HG02981 (cell line): ENCODE measurements at regions not wholly inside any gene's neighbourhood (a gene's known extent, or its start where the extent isn't known, plus 50 kb on each side); places are given as distances from the start of the nearest gene placed in this dataset.

Experiments
- ATAC-seq: cut with Tn5 transposase; IDR thresholded peaks from one replicate; pipeline ENCODE4 v1.9.1; 2021; ENCODE audit warnings: mild to moderate bottlenecking, moderate library complexity; ENCODE audit not compliant: unreplicated experiment

GRCh38 chr2:52961403-52961802 lies 806.2 kb upstream of the CHAC2 start:
- ATAC-seq = no peak

GRCh38 chr2:52960881-52961280 lies 806.7 kb upstream of the CHAC2 start:
- ATAC-seq = no peak

DNA sequence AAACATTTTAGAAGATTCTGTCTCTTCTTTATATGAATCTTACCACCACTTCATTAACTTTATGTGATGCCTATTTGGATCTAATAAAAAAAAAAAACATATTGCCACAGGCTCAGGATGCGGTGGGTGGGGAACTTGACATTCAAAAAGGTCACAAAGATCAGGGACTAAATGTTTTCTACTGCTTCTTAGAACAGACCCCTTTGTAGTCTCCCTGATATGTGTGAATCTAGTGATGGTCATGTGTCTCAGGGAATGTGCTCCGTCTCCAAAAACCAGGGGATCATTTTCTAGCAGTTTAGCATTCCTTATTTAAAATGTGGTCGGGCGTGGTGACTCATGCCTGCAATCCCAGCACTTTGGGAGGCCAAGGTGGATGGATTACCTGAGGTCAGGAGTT lies 807.8 kb upstream of the CHAC2 start:
- ATAC-seq = no peak

DNA sequence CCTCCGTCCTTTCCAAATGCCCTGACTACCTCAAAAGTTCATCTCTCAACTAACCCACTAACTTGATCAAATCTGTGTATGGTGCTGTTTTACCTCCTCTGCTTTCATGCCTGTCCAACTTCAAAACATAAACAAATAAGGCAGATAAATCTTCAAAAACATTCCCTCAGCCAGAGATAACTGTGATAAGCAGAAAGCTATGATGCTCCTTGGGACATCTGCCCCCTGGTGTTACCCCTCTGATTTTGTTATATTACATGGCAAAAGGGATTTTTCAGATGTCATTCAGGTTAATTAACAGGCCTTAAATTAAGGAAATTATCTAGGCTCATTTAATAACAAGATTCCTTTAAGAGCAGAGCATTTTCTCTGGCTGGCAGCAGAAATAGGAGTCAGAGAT lies 810.8 kb upstream of the CHAC2 start:
- ATAC-seq = no peak

- no peak for ATAC-seq
Measured at GRCh38 chr2:52956118-52956517, 811.5 kb upstream of the CHAC2 start.

DNA sequence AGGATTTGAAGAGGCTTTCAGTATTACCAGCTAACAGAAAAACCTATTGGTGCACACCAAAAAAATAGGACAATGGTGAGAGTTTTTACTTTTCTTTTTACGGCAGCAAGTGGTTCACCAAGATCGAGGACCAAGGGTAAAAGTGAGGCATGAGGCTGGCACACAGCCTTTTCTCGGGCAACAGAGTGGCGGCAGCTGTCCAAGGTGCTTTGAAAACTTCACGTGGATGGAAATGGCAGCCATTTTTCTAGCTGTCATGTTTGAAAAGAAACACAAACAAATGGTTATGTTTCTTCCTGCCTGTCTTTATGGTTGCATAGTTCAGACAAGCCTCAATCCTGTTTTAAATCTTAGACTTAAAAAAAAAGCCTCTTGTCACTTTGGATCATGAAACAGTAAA lies 812.5 kb upstream of the CHAC2 start:
- ATAC-seq = no peak

- no peak for ATAC-seq
Measured at GRCh38 chr2:52940101-52940500, 827.5 kb upstream of the CHAC2 start.

DNA sequence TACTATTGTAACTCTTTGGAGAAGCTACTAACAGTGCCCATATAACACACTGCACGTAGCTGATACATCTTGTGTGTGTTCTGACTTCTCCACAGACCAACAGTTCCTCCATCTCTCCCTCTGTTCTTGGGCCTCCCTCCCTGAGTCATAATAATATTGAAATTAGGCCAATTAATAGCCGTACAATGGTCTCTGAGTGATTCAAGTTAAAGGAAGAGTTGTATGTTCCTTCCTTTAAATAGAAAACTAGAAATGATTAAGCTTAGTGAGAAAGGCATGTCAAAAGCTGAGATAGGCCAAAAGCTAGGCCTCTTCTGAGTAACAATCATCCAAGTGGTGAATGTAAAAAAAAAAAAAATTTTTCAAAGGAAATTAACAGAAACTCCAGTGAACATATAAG lies 828.4 kb upstream of the CHAC2 start:
- no peak for ATAC-seq

DNA sequence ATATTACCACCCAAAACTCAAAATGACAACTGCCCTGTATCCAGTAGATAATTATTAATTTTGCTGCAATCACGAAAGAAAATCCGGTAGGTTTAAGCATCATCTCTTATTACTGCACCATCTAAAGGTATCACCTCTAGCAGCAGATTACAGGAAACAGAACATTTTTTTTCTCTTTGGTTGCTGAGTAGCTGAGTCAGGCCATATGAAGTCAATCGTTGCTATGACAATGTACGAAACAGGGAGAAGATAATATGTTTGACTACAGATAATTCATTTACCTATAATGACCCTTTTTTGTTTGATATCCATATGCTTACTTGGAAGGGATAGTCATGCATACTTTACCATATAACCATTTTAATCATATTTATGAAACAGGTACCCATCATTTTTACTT lies 831.6 kb upstream of the CHAC2 start:
- no peak for ATAC-seq

- peak; percentile 17 for ATAC-seq
Measured at GRCh38 chr2:52934920-52935640, 832.5 kb upstream of the CHAC2 start.

DNA sequence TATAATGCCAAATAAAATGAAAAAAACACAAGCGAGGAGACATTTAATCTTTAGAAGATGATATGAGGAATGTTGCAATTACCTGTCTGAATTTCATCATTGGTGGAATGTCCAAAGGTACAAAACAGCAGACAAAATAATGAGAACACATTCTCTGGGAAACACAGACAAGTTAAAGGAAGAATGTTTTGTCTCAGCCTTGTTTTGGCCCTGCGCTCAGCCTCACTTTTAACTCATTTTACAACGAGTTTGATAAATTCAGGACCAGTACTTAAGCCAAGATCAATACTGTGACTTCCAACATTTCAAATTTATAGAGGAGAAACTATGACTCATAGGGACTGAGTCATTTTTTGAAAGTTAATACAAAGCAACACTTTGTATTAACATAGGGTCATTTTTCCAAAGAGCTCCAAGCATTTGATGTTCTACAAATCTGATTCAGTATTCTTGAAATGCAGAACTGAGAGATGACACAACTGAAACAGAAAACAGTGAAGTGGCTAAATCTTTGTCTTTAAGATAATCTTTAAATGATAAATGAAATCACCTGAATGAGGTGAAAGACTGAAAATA lies 833.2 kb upstream of the CHAC2 start:
- ATAC-seq = peak; percentile 57

DNA sequence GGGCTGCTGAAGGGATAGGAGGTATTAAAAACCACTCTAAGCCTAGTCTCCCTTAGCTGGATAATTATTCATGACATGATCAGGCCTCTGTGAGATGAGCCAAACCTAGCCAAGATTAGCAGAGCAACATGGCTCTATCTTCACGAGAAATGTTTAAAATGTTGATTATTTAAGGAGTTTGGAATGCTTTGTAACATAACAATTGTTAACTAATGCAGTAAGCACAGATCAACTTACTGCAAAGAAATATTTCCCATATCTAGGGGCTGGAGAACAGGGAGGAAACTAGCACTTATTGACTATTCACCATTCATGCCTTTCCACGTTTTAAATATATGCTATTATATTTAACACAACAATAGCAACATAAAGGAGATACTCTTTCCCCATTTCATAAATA lies 833.7 kb upstream of the CHAC2 start:
- ATAC-seq = no peak

- ATAC-seq = peak; percentile 57
Measured at GRCh38 chr2:52931660-52932059, 835.9 kb upstream of the CHAC2 start.

GRCh38 chr2:52929412-52929811 lies 838.2 kb upstream of the CHAC2 start:
- no peak for ATAC-seq

DNA sequence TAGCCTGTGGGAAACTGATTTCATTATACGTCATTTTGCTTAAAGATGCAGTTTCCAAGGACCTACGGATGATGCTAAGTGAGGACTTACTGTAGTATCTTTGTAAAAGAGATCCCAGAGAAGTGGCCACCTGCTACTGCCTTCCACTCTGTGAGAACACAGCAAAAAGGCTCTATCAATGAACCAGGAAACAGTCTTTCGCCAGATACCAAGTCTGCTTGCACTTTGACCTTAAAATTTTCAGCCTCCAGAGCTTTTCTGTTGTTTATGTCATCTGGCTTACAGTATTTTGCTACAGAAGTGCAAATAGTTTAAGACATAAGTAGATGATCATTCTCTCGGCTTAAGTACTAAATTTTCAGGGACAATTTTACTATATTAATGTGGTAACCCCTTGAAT lies 847.9 kb upstream of the CHAC2 start:
- ATAC-seq = no peak

DNA sequence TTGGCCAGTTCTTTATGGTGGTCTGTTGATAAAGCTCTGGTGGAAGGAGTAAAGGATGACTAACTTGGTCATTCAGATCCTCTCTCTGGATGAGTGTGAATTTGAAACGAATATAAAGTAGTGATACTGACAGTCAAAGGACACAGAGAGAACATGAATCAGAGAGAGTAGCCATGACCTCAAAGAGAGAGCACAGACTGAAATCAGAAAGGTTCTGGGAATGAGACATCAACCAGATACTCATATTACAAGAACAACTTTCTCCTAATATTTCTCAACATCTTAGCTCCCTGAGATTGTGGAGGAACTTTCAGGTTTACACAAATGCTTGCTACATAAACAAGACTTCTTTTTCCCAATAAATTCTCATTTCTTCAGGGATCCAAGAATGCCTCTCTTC lies 849.1 kb upstream of the CHAC2 start:
- ATAC-seq = peak; percentile 45

GRCh38 chr2:52916981-52917380 lies 850.6 kb upstream of the CHAC2 start:
- ATAC-seq = no peak

DNA sequence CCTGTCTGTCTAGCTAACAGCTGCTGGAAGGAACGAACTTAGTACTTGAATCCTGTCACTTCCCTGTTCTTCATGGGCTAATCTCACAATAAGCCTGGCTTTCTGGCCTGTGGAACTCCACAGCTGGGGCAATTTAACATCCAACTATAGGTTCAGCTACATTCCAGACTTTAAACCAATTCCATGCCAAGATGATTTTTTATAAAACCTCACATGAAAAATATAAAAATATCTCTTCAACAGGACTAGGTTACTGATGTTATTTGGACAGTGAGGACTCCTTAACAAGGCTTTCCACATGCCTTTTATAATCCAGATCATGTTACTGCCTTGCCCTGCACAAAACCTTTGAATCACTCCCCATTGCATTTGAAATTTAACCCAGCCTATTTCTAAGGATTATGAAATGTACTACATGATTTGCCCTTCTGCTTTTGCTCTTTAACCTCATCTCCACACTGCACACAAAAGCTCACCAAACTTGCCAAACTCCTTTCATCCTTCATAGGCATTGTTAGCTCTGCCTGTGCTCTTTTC lies 863.2 kb upstream of the CHAC2 start:
- ATAC-seq = no peak

DNA sequence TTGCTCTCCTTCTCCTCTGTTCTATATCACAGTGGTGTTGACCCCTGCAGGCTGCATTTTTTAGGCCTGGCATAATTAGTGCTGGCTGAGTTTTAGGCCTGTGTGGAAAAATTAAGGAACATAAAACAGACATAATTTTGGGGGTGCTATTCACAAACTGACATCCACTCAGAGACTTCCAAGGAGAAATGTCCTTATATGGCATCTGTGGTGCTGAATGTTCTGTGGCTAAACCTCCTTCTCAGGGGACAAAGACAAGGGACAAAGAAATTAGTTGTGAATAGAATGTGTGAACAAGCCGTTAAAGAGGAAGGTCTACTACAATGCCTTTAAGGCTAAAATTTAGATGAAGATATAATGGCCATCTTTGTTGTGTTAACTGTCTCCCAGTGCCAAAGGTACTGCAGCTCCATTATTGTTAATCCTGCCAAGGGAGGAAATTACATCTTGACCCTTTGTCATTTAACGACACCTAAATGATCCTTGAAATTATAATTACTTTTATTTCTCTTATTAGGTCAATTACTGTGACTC lies 870.0 kb upstream of the CHAC2 start:
- no peak for ATAC-seq

DNA sequence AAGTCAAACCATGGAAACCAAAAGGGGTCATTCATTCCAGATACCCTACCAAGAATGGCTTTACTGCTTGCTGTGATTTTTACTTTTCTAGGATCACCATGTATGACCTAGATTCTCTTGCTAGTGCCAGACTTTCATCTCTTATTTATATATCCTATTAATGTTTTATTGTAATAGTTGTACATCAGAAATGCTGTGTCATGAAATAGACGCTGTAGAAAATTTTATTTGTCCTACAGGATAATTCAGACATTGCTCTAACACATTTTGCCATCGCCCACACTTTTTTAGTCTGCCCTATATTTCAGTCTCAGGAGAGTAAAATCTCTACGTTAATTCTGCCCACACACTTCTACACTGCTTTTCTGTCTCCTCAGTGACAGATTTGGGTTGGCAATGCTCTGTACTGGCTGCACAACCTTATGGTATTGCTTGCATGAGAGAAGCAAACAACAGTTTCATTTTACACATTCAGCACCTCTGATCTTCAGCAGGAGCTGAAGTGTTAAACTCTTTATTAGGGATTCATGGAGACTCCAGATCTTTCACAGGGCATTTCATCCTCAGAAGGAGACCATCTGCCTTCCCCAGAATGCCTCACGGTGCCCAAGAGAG lies 871.8 kb upstream of the CHAC2 start:
- no peak for ATAC-seq

DNA sequence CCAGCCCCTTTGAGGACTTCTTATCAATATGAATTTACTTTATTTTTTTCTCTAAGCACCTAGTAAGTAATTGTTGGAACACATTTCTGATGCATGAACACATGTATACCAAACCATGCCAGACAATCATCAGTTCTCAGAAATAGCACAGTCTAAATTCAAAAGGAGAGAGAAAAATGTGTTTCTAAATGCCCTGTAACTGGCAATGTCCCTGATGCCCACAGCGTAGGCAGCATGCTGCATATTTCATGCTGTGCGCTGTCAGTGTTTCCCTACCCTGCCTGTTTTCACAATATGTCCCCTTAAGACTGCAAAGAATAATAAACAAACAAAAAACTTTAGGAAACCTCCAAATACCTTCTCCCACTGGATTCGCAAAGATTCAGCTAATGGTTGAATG lies 881.0 kb upstream of the CHAC2 start:
- ATAC-seq = no peak

- no peak for ATAC-seq
Measured at GRCh38 chr2:52884761-52885352, 882.7 kb upstream of the CHAC2 start.
